Lower leg skin (tissue), 3 donors: ENCODE measurements at regions not wholly inside any gene's neighbourhood (a gene's known extent, or its start where the extent isn't known, plus 50 kb on each side); places are given as distances from the start of the nearest gene placed in this dataset.

Source experiments
- POLR2A ChIP-seq, 2 donors: fragments of 450-650 bp; IDR thresholded peaks; one replicate each; pipeline ENCODE4 v1.6.1; 2016 to 2017; ENCODE audit warnings: antibody characterized with exemption in 2 of 2, mild to moderate bottlenecking in 1 of 2, moderate library complexity in 1 of 2
- TF ChIP-seq, protein P1 (sequence below), 3 donors: fragments of 450-650 bp; IDR thresholded peaks; one replicate each; pipeline ENCODE4 v1.5.1; 2016; ENCODE audit warnings: antibody characterized with exemption in 3 of 3, mild to moderate bottlenecking in 3 of 3, moderate library complexity in 2 of 3

DNA sequence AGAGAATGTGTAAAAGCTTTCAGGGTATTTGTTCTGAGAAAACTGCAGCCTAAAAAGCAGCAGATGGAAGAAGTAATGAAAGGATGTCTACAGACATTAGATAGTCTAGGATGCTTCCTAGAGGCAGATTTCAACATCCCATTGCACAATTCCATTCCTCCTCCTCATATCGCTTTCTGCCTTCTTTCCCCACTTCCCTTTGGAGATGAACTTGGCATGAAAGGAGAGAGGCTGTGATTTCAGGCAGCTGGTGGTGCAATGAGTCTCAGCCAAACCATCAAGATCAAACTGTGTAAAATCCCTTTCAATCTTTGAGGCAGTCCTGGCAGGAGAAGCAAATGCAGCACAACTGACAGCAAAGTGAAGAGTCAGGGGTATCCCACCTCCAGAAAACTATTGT is 438.7 kb upstream of the KCNMB2 start:
- TF ChIP-seq, protein P1, sequence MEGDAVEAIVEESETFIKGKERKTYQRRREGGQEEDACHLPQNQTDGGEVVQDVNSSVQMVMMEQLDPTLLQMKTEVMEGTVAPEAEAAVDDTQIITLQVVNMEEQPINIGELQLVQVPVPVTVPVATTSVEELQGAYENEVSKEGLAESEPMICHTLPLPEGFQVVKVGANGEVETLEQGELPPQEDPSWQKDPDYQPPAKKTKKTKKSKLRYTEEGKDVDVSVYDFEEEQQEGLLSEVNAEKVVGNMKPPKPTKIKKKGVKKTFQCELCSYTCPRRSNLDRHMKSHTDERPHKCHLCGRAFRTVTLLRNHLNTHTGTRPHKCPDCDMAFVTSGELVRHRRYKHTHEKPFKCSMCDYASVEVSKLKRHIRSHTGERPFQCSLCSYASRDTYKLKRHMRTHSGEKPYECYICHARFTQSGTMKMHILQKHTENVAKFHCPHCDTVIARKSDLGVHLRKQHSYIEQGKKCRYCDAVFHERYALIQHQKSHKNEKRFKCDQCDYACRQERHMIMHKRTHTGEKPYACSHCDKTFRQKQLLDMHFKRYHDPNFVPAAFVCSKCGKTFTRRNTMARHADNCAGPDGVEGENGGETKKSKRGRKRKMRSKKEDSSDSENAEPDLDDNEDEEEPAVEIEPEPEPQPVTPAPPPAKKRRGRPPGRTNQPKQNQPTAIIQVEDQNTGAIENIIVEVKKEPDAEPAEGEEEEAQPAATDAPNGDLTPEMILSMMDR (IDR thresholded peaks at IDR 0.05): no peak
- TF ChIP-seq POLR2A (IDR thresholded peaks at IDR 0.05): no peak
